OCI-LY7 (cell line): ENCODE measurements at regions not wholly inside any gene's neighbourhood (a gene's known extent, or its start where the extent isn't known, plus 50 kb on each side); places are given as distances from the start of the nearest gene placed in this dataset.

Experiments
- BruUV-seq: library from RNA; stranded (reverse); fragments of 400-500 nt; replicated peaks from 2 replicates; lab custom pipeline; 2021; lab: Mats Ljungman, UMichigan
- CTCF ChIA-PET: fragments of 300-600 bp; sonication (Branson Sonifier 250); formaldehyde crosslinking; loops from one replicate; lab custom pipeline; 2022; ENCODE audit warnings: antibody characterized with exemption; ENCODE audit not compliant: unreplicated experiment; lab: Charles Lee
- POLR2A ChIA-PET: fragments of 300-600 bp; sonication (Branson Sonifier 250); formaldehyde crosslinking; loops from one replicate; lab custom pipeline; 2022; ENCODE audit warnings: antibody characterized with exemption; lab: Charles Lee
- DNase-seq: peaks from one replicate; pipeline ENCODE4 v3.0.0-alpha.2; 2015; ENCODE audit warnings: low spot score
- H2AFZ ChIP-seq: fragments of 200-600 bp; sonication (generic), shearing (Covaris generic); 2 replicates; pipeline ENCODE4 v1.6.1; 2014; ENCODE audit warnings: mild to moderate bottlenecking, antibody characterized with exemption, low read length, moderate library complexity
- H3K27ac ChIP-seq: fragments of 200-600 bp; sonication (generic); 2 replicates; pipeline ENCODE4 v1.5.1; 2014; ENCODE audit warnings: mixed run types, low read depth, mild to moderate bottlenecking, moderate library complexity, low read length, inconsistent platforms; ENCODE audit not compliant: poor library complexity, severe bottlenecking
- H3K36me3 ChIP-seq: fragments of 200-600 bp; sonication (generic); 2 replicates; pipeline ENCODE4 v1.6.1; 2014; ENCODE audit warnings: mild to moderate bottlenecking, antibody characterized with exemption, low read length, moderate library complexity, mixed read lengths; ENCODE audit not compliant: insufficient read depth
- H3K4me1 ChIP-seq: fragments of 200-600 bp; sonication (generic); 2 replicates; pipeline ENCODE4 v1.5.1; 2014; ENCODE audit warnings: mild to moderate bottlenecking, low read length; ENCODE audit not compliant: insufficient read depth, poor library complexity, severe bottlenecking
- H3K4me2 ChIP-seq: fragments of 200-600 bp; sonication (generic); 2 replicates; pipeline ENCODE4 v1.6.1; 2014; ENCODE audit warnings: mild to moderate bottlenecking, low read length
- H3K4me3 ChIP-seq: fragments of 200-600 bp; sonication (generic); 2 replicates; pipeline ENCODE4 v1.5.1; 2014; ENCODE audit warnings: mild to moderate bottlenecking, low read depth, low read length; ENCODE audit not compliant: poor library complexity, severe bottlenecking
- H3K79me2 ChIP-seq: fragments of 200-600 bp; sonication (generic); 2 replicates; pipeline ENCODE4 v1.6.1; 2016; ENCODE audit warnings: low read depth, mild to moderate bottlenecking, low read length, moderate library complexity, mixed read lengths; ENCODE audit not compliant: insufficient read depth
- H3K9me2 ChIP-seq: fragments of 200-600 bp; sonication (generic); 2 replicates; pipeline ENCODE4 v1.6.1; 2016; ENCODE audit warnings: mild to moderate bottlenecking, low read length, mixed read lengths; ENCODE audit not compliant: insufficient read depth
- H3K9me3 ChIP-seq: fragments of 200-600 bp; sonication (generic); 2 replicates; pipeline ENCODE4 v1.6.1; 2014; ENCODE audit warnings: mild to moderate bottlenecking, mixed run types, low read length, mixed read lengths
- H4K20me1 ChIP-seq: fragments of 200-600 bp; sonication (generic); 2 replicates; pipeline ENCODE4 v1.6.1; 2014; ENCODE audit warnings: mild to moderate bottlenecking, antibody characterized with exemption, low read length, moderate library complexity, mixed read lengths; ENCODE audit not compliant: insufficient read depth
- EZH2phosphoT487 ChIP-seq: fragments of 200-600 bp; sonication (generic); IDR thresholded peaks from 2 replicates; pipeline ENCODE4 v1.6.1; 2018; ENCODE audit warnings: low read depth, borderline replicate concordance, mild to moderate bottlenecking, mixed run types, antibody characterized with exemption, low read length, moderate library complexity, mixed read lengths
- intact Hi-C: fragments of 100-400 bp; cut with micrococcal nuclease; formaldehyde crosslinking; loops from one replicate; pipeline ENCODE4 v1.10.0; 2022; ENCODE audit not compliant: unreplicated experiment
- TF ChIP-seq, protein P1 (sequence below): fragments of 200-600 bp; sonication (generic); conservative IDR thresholded peaks from 2 replicates; pipeline ENCODE4 v1.5.1; 2014; ENCODE audit warnings: mild to moderate bottlenecking, antibody characterized with exemption, low read length, moderate library complexity, mixed read lengths

GRCh38 chr2:65595630-65596029, 163.2 kb upstream of the SPRED2 start:
- Histone ChIP-seq H3K9me3 (0 out of 2 replicates have a peak, but pooled peaks cover 5% of the 10 kb centered on the region), H3K79me2 (no peaks in the 10 kb centered on the region), H3K4me3 (no peak overlapping the region), H2AFZ (no peak overlapping the region), H3K36me3 (peaks cover 12% of the 10 kb centered on the region), H4K20me1 (no peaks in the 10 kb centered on the region), H3K9me2 (no peaks in the 10 kb centered on the region), H3K4me2 (no peak overlapping the region), H3K27ac (no peak overlapping the region), H3K4me1 (no peaks in the 10 kb centered on the region)
- CTCF ChIA-PET, result no interaction called here
- POLR2A ChIA-PET, result no interaction called here
- TF ChIP-seq, protein P1, sequence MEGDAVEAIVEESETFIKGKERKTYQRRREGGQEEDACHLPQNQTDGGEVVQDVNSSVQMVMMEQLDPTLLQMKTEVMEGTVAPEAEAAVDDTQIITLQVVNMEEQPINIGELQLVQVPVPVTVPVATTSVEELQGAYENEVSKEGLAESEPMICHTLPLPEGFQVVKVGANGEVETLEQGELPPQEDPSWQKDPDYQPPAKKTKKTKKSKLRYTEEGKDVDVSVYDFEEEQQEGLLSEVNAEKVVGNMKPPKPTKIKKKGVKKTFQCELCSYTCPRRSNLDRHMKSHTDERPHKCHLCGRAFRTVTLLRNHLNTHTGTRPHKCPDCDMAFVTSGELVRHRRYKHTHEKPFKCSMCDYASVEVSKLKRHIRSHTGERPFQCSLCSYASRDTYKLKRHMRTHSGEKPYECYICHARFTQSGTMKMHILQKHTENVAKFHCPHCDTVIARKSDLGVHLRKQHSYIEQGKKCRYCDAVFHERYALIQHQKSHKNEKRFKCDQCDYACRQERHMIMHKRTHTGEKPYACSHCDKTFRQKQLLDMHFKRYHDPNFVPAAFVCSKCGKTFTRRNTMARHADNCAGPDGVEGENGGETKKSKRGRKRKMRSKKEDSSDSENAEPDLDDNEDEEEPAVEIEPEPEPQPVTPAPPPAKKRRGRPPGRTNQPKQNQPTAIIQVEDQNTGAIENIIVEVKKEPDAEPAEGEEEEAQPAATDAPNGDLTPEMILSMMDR, result no peak
- no peak for TF ChIP-seq EZH2phosphoT487
- no TSS peak for BruUV-seq
- intact Hi-C loops, result no loop called here
- DNase-seq, result no peak

DNA sequence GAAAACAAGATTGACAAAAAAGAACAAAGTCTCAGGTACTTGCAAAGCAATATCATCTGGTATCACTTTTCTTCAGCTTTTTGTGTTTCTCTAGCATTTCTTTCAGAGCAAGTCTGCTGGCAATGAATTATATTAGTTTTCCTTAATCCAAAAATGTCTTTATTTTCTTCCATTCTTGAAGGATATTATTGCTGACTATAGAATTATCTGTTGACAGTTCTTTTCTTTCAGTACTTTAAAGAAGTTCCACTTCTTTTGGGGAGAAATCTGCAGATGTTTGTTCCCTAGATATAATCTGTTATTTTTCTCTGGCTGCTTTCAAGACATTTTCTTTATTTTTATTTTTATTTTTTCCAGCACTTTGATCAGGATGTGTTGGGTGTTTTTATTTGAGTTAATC, 161.8 kb upstream of the SPRED2 start:
- peaks cover 11% of the 10 kb centered on the region for H3K36me3 ChIP-seq
- H3K9me2 ChIP-seq, result no peaks in the 10 kb centered on the region
- H3K4me3 ChIP-seq, result no peak overlapping the region
- no peaks in the 10 kb centered on the region for H3K79me2 ChIP-seq
- H3K9me3 ChIP-seq, result 0 out of 2 replicates have a peak, but pooled peaks cover 5% of the 10 kb centered on the region
- ChIA-PET POLR2A (interaction anchor here (0.6 to 1.1 kb wide), 2 partner anchors 12 to 141 kb away, joined by 3 to 4 read pairs; no protein-coding TSS in a partner anchor), CTCF (no interaction called here)
- no peak overlapping the region for H3K27ac ChIP-seq
- H2AFZ ChIP-seq, result no peak overlapping the region
- no TSS peak for BruUV-seq
- intact Hi-C loops, result no loop called here
- H3K4me1 ChIP-seq, result no peaks in the 10 kb centered on the region
- H4K20me1 ChIP-seq, result no peaks in the 10 kb centered on the region
- no peak overlapping the region for H3K4me2 ChIP-seq
- TF ChIP-seq EZH2phosphoT487, result no peak
- TF ChIP-seq, protein P1, result no peak
- no peak for DNase-seq

- H3K36me3 ChIP-seq, result no peaks in the 10 kb centered on the region
- H3K27ac ChIP-seq, result no peak overlapping the region
- H3K4me2 ChIP-seq, result no peak overlapping the region
- TF ChIP-seq, protein P1, result no peak
- no peak for TF ChIP-seq EZH2phosphoT487
- BruUV-seq, result no TSS peak
- no peak overlapping the region for H2AFZ ChIP-seq
- ChIA-PET CTCF (no interaction called here), POLR2A (no interaction called here)
- no peaks in the 10 kb centered on the region for H3K79me2 ChIP-seq
- H3K9me3 ChIP-seq, result 0 out of 2 replicates have a peak, but pooled peaks cover 5% of the 10 kb centered on the region
- H4K20me1 ChIP-seq, result no peaks in the 10 kb centered on the region
- H3K9me2 ChIP-seq, result no peaks in the 10 kb centered on the region
- no peak overlapping the region for H3K4me3 ChIP-seq
- intact Hi-C loops, result no loop called here
- DNase-seq, result no peak
- no peaks in the 10 kb centered on the region for H3K4me1 ChIP-seq
Observed at GRCh38 chr2:65589667-65590066, 157.3 kb upstream of the SPRED2 start.
